ENCODE measurements at regions not wholly inside any gene's neighbourhood (a gene's known extent, or its start where the extent isn't known, plus 50 kb on each side); places are given as distances from the start of the nearest gene placed in this dataset.
A peak's percentile ranks its signal among the peaks of the same experiment; 100 is the strongest.

DNA sequence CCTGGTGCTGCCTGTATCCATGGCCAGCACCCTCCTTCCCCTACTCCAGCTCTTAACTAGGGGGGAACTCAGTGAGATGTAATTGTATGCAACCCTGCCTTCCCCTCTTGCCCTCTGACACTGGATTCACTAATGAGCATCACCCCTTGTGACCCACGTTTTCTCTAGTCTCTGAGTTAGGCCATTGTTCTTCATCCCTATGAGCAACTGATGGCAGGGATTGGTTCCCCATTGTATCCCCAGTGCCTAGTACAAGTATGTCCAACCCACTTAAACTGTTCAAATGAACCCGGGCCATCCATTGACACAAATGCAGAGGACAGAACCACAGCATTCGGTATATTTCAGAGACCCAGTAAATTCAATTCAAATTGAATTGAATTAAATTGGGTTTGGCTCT lies 77.6 kb upstream of the ASTN2 start:
- no peaks in the 10 kb centered on the region for H3K4me1 Mint-ChIP-seq (ENCODE audit: low read depth)
- no peak overlapping the region for H3K27ac Mint-ChIP-seq
- H3K4me3 Mint-ChIP-seq: no peak overlapping the region
- no peaks in the 10 kb centered on the region for H3K36me3 Mint-ChIP-seq (ENCODE audit: insufficient read depth in 2 of 2)
- no peak for DNase-seq
- ATAC-seq (replicated peaks in 1 of 2): no peak
- H3K27me3 Mint-ChIP-seq (ENCODE audit: low read depth): no peaks in the 10 kb centered on the region
- peaks cover 0 to 3% of the 10 kb centered on the region in 2 donors for H3K9me3 Mint-ChIP-seq

DNA sequence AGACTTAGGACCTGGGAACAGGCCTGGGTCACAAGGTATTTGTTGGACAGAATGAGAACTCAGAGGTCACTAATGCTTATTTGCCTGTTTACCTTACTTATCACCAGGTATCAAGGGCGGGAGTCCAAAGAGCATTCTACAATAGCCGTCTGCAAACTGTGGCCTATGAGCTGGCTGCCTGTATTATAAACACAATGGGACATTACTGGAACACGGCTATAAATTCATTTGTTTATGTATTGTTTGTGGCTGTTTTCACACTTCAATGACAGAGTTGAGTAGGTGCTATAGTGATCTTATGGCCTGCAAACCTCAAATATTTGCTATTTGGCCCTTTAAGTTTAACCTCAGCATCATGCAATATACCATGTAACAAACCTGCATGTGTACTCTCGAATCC lies 76.6 kb upstream of the ASTN2 start:
- H3K27ac Mint-ChIP-seq: no peak overlapping the region
- peaks cover 0 to 3% of the 10 kb centered on the region in 2 donors for H3K9me3 Mint-ChIP-seq
- H3K4me3 Mint-ChIP-seq: no peak overlapping the region
- no peaks in the 10 kb centered on the region for H3K4me1 Mint-ChIP-seq (ENCODE audit: low read depth)
- no peak for DNase-seq
- no peaks in the 10 kb centered on the region for H3K27me3 Mint-ChIP-seq (ENCODE audit: low read depth)
- H3K36me3 Mint-ChIP-seq (ENCODE audit: insufficient read depth in 2 of 2): no peaks in the 10 kb centered on the region
- ATAC-seq (replicated peaks in 1 of 2): no peak

GRCh38 chr9:117490199-117490598 lies 75.3 kb upstream of the ASTN2 start:
- ATAC-seq (replicated peaks in 1 of 2): no peak
- Mint-ChIP-seq H3K4me1 (ENCODE audit: low read depth) (no peaks in the 10 kb centered on the region), H3K27ac (no peak overlapping the region), H3K9me3 (no peaks in the 10 kb centered on the region), H3K36me3 (ENCODE audit: insufficient read depth in 2 of 2) (no peaks in the 10 kb centered on the region), H3K4me3 (no peak overlapping the region), H3K27me3 (ENCODE audit: low read depth) (peaks cover 3% of the 10 kb centered on the region)
- DNase-seq: no peak

GRCh38 chr9:117488659-117489058 lies 73.8 kb upstream of the ASTN2 start:
- ATAC-seq (replicated peaks in 1 of 2) (no peak), DNase-seq (no peak)
- Mint-ChIP-seq H3K4me1 (ENCODE audit: low read depth) (no peaks in the 10 kb centered on the region), H3K27ac (no peak overlapping the region), H3K27me3 (ENCODE audit: low read depth) (peaks cover 9% of the 10 kb centered on the region), H3K9me3 (no peaks in the 10 kb centered on the region), H3K4me3 (no peak overlapping the region), H3K36me3 (ENCODE audit: insufficient read depth in 2 of 2) (no peaks in the 10 kb centered on the region)

- no peak overlapping the region for H3K27ac Mint-ChIP-seq
- peaks cover 9% of the 10 kb centered on the region for H3K27me3 Mint-ChIP-seq (ENCODE audit: low read depth)
- H3K4me1 Mint-ChIP-seq (ENCODE audit: low read depth): no peaks in the 10 kb centered on the region
- DNase-seq (peak; percentile 31 to 50), ATAC-seq (replicated peaks in 1 of 2) (peak; percentile 65 to 66)
- no peak overlapping the region for H3K4me3 Mint-ChIP-seq
- H3K9me3 Mint-ChIP-seq: no peaks in the 10 kb centered on the region
- H3K36me3 Mint-ChIP-seq (ENCODE audit: insufficient read depth in 2 of 2): no peaks in the 10 kb centered on the region
Measured at GRCh38 chr9:117487555-117488175, 72.8 kb upstream of the ASTN2 start.

DNA sequence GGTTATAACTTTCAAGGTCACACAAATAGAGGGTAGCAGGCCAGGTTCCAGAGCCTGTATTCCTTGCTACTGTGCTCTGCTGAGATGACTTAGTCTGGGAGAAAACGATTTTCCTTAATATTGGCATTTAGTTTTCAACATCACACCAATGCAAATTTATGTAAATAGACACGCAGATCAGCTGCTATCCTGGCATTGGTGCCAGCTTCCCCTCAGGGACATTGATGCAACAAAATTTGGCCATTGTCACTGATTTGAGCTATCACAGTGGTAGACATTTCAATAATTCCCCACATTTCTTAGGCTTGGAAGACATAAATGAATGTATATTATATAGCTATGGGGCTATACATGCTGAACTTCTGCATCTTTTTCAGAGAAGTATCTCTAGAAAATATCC lies 71.6 kb upstream of the ASTN2 start:
- DNase-seq (no peak), ATAC-seq (replicated peaks in 1 of 2) (no peak)
- no peaks in the 10 kb centered on the region for H3K4me1 Mint-ChIP-seq (ENCODE audit: low read depth)
- no peak overlapping the region for H3K27ac Mint-ChIP-seq
- no peaks in the 10 kb centered on the region for H3K9me3 Mint-ChIP-seq
- H3K27me3 Mint-ChIP-seq (ENCODE audit: low read depth): peaks cover 9% of the 10 kb centered on the region
- H3K36me3 Mint-ChIP-seq (ENCODE audit: insufficient read depth in 2 of 2): no peaks in the 10 kb centered on the region
- no peak overlapping the region for H3K4me3 Mint-ChIP-seq

DNA sequence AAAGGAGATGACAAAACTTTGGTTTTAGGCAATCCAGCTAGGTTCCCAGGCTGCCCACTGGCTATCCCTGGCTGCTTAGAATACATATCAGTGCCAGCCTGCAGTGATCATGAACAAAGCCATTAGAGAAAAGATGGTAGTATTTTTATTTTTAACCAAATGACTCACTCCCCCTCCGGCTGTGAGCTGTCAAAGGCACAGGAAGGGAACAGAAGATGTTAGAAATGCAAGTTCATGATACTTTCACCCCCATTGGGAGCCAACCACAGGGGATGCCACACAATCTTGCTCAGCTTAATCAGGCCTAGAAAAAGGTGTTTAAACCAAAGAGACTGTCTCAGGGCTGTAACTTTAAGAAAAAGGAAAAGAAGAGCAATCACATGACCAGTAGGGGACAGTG lies 70.3 kb upstream of the ASTN2 start:
- H3K9me3 Mint-ChIP-seq: peaks cover 0 to 2% of the 10 kb centered on the region in 2 donors
- no peak overlapping the region for H3K4me3 Mint-ChIP-seq
- no peak overlapping the region for H3K27ac Mint-ChIP-seq
- H3K4me1 Mint-ChIP-seq (ENCODE audit: low read depth): no peaks in the 10 kb centered on the region
- peaks cover 9% of the 10 kb centered on the region for H3K27me3 Mint-ChIP-seq (ENCODE audit: low read depth)
- DNase-seq (no peak), ATAC-seq (replicated peaks in 1 of 2) (no peak)
- H3K36me3 Mint-ChIP-seq (ENCODE audit: insufficient read depth in 2 of 2): no peaks in the 10 kb centered on the region

- Mint-ChIP-seq H3K27me3 (ENCODE audit: low read depth) (peaks cover 9% of the 10 kb centered on the region), H3K9me3 (peaks cover 0 to 2% of the 10 kb centered on the region in 2 donors), H3K27ac (no peak overlapping the region), H3K4me3 (no peak overlapping the region), H3K4me1 (ENCODE audit: low read depth) (no peaks in the 10 kb centered on the region), H3K36me3 (ENCODE audit: insufficient read depth in 2 of 2) (no peaks in the 10 kb centered on the region)
- ATAC-seq (replicated peaks in 1 of 2) (no peak), DNase-seq (no peak)
Measured at GRCh38 chr9:117480729-117481128, 65.9 kb upstream of the ASTN2 start.

- ATAC-seq (replicated peaks in 1 of 2): no peak
Measured at GRCh38 chr9:117480253-117480652, 65.4 kb upstream of the ASTN2 start.

GRCh38 chr9:117473293-117473692 lies 58.4 kb upstream of the ASTN2 start:
- Mint-ChIP-seq H3K27ac (no peak overlapping the region), H3K9me3 (peaks cover 3 to 4% of the 10 kb centered on the region in 2 donors), H3K36me3 (ENCODE audit: insufficient read depth in 2 of 2) (no peaks in the 10 kb centered on the region), H3K4me3 (no peak overlapping the region), H3K4me1 (ENCODE audit: low read depth) (no peaks in the 10 kb centered on the region), H3K27me3 (ENCODE audit: low read depth) (no peaks in the 10 kb centered on the region)
- ATAC-seq (replicated peaks in 1 of 2) (no peak), DNase-seq (no peak)

More at GRCh38 chr9:117480253-117480652, 65.4 kb upstream of the ASTN2 start:
- Mint-ChIP-seq H3K9me3 (peaks cover 2 to 4% of the 10 kb centered on the region in 2 donors), H3K4me1 (ENCODE audit: low read depth) (no peaks in the 10 kb centered on the region), H3K4me3 (no peak overlapping the region), H3K27me3 (ENCODE audit: low read depth) (peaks cover 6% of the 10 kb centered on the region), H3K27ac (no peak overlapping the region), H3K36me3 (ENCODE audit: insufficient read depth in 2 of 2) (no peaks in the 10 kb centered on the region)
- no peak for DNase-seq

GRCh38 chr9:117470902-117471301 lies 56.0 kb upstream of the ASTN2 start:
- no peak for DNase-seq
- H3K27me3 Mint-ChIP-seq (ENCODE audit: low read depth): no peaks in the 10 kb centered on the region
- H3K36me3 Mint-ChIP-seq (ENCODE audit: insufficient read depth in 2 of 2): no peaks in the 10 kb centered on the region
- no peak overlapping the region for H3K4me3 Mint-ChIP-seq
- no peak for ATAC-seq (replicated peaks in 1 of 2)
- no peaks in the 10 kb centered on the region for H3K4me1 Mint-ChIP-seq (ENCODE audit: low read depth)
- H3K27ac Mint-ChIP-seq: no peak overlapping the region
- H3K9me3 Mint-ChIP-seq: peaks cover 3 to 4% of the 10 kb centered on the region in 2 donors

DNA sequence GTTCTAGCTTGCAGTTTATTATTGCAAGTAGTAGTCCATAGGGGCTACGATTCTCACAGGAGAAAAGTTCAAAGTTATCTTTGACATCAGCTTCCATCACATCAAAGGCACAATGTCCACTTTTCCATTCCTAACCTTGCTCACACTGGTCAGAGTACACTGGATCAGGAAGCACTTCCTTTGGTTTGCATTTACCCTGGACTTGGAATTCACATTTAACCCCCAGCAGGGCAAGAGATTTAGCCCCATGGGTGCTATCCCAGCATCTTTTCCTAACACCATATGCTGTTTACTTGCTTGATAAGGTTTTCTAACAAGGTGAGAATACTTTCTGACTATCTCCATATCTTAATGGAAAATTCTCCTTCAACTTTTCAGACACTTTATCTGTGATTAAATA lies 55.6 kb upstream of the ASTN2 start:
- H3K27ac Mint-ChIP-seq: no peak overlapping the region
- no peaks in the 10 kb centered on the region for H3K4me1 Mint-ChIP-seq (ENCODE audit: low read depth)
- H3K4me3 Mint-ChIP-seq: no peak overlapping the region
- ATAC-seq (replicated peaks in 1 of 2) (no peak), DNase-seq (no peak)
- no peaks in the 10 kb centered on the region for H3K27me3 Mint-ChIP-seq (ENCODE audit: low read depth)
- H3K36me3 Mint-ChIP-seq (ENCODE audit: insufficient read depth in 2 of 2): no peaks in the 10 kb centered on the region
- peaks cover 3% of the 10 kb centered on the region in 2 donors for H3K9me3 Mint-ChIP-seq

- Mint-ChIP-seq H3K4me3 (no peak overlapping the region), H3K4me1 (ENCODE audit: low read depth) (no peaks in the 10 kb centered on the region), H3K36me3 (ENCODE audit: insufficient read depth in 2 of 2) (no peaks in the 10 kb centered on the region), H3K27me3 (ENCODE audit: low read depth) (no peaks in the 10 kb centered on the region), H3K9me3 (no peaks in the 10 kb centered on the region), H3K27ac (no peak overlapping the region)
- no peak for ATAC-seq (replicated peaks in 1 of 2)
- DNase-seq: no peak
Measured at GRCh38 chr9:117466111-117466510, 51.3 kb upstream of the ASTN2 start.

DNA sequence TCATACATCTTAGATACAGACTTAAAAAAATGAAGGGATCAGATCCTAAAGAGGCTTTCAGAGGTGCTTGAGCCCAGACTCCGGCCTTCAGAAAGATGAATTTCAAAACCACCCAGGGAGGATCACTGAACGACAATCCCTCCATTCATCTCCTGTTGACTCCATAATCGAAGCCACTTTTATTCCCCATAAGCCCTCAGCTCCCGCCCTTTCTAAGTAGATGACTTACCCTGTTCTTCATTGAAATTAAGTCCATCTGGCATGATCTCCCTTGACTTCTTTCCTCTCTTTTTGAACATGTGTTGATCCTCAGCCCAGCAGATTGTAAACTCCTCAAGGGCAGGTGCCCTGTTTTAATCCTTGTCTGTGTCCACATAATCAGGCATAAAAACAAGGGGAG lies 50.8 kb upstream of the ASTN2 start:
- Mint-ChIP-seq H3K4me1 (ENCODE audit: low read depth) (no peaks in the 10 kb centered on the region), H3K36me3 (ENCODE audit: insufficient read depth in 2 of 2) (no peaks in the 10 kb centered on the region), H3K9me3 (no peaks in the 10 kb centered on the region), H3K27ac (no peak overlapping the region), H3K4me3 (no peak overlapping the region), H3K27me3 (ENCODE audit: low read depth) (no peaks in the 10 kb centered on the region)
- DNase-seq (no peak), ATAC-seq (replicated peaks in 1 of 2) (no peak)
